ENCODE measurements at regions not wholly inside any gene's neighbourhood (a gene's known extent, or its start where the extent isn't known, plus 50 kb on each side); places are given as distances from the start of the nearest gene placed in this dataset.

GRCh38 chr5:152704286-152704685 is 299.2 kb upstream of the NMUR2 start:
- Histone ChIP-seq H2BK120ac (replicated peaks; ENCODE audit: low read depth, low read length) (no peak overlapping the region), H4K91ac (replicated peaks; ENCODE audit: insufficient read length, low read length) (no peak overlapping the region), H3K4ac (replicated peaks; ENCODE audit: insufficient read length, low read depth, low read length) (no peak overlapping the region), H3K79me2 (ENCODE audit: control insufficient read depth in 1 of 2, insufficient read depth in 2 of 2, low read length in 2 of 2) (no peaks in the 10 kb centered on the region), H2BK15ac (ENCODE audit: low read length) (no peak overlapping the region), H3K9me3 (ENCODE audit: insufficient read depth in 2 of 2, low read depth in 1 of 2, low read length in 1 of 2) (peaks cover 3 to 4% of the 10 kb centered on the region in 2 experiments; a peak in 2 of 4 replicates), H3K36me3 (ENCODE audit: control insufficient read depth in 2 of 4, insufficient read depth in 4 of 4, low read length in 3 of 4) (no peaks in the 10 kb centered on the region), H2BK5ac (ENCODE audit: low read depth, low read length) (no peak overlapping the region), H3K79me1 (ENCODE audit: low read depth, low read length) (no peaks in the 10 kb centered on the region), H3K18ac (ENCODE audit: extremely low read depth, low read length) (no peak overlapping the region), H3K27me3 (replicated peaks in 1 of 4; ENCODE audit: control insufficient read depth in 3 of 4, extremely low read depth in 1 of 4, insufficient read depth in 3 of 4, low read length in 3 of 4) (peaks cover 0 to 1% (median 0%) of the 10 kb centered on the region in 4 experiments; a peak in 1 of 7 replicates), H2AK5ac (ENCODE audit: low read depth, low read length) (no peak overlapping the region), H3K9ac (replicated peaks in 1 of 4; ENCODE audit: extremely low read depth in 1 of 4, low read depth in 3 of 4, low read length in 3 of 4) (no peak overlapping the region), H3K27ac (ENCODE audit: low read depth, low read length) (no peak overlapping the region), H3K4me2 (ENCODE audit: insufficient read depth in 1 of 2, low read depth in 2 of 2, low read length in 2 of 2) (no peak overlapping the region), H2BK12ac (ENCODE audit: low read depth, low read length) (no peak overlapping the region), H4K8ac (ENCODE audit: extremely low read depth, insufficient read depth, low read length) (no peak overlapping the region), H3K23me2 (ENCODE audit: low read depth, low read length) (no peaks in the 10 kb centered on the region), H3K14ac (ENCODE audit: insufficient read length) (no peak overlapping the region), H2AFZ (ENCODE audit: low read length) (no peak overlapping the region), H3K23ac (ENCODE audit: insufficient read length) (no peak overlapping the region), H3K4me3 (ENCODE audit: extremely low read depth in 1 of 4, insufficient read depth in 2 of 4, low read depth in 3 of 4, low read length in 4 of 4) (no peak overlapping the region), H3K4me1 (replicated peaks in 1 of 4; ENCODE audit: control insufficient read depth in 3 of 4, insufficient read depth in 4 of 4, low read length in 3 of 4) (no peaks in the 10 kb centered on the region), H4K20me1 (replicated peaks in 1 of 2; ENCODE audit: control insufficient read depth in 1 of 2, insufficient read depth in 2 of 2, low read length in 2 of 2) (no peaks in the 10 kb centered on the region), H3K56ac (replicated peaks; ENCODE audit: insufficient read length, low read depth, low read length) (no peak overlapping the region), H4K5ac (ENCODE audit: insufficient read length, low read depth, low read length) (no peak overlapping the region), H2BK20ac (ENCODE audit: low read length) (no peak overlapping the region)
- ChIA-PET POLR2A (ENCODE audit: partially characterized antibody) (no interaction called here), CTCF (ENCODE audit: partially characterized antibody) (interaction anchor here (0.6 kb wide), 1 partner anchor 178 kb away, joined by 3 read pairs; no protein-coding TSS in a partner anchor)
- WGBS, 2 experiments (ENCODE audit: extremely low coverage in 1 of 2, insufficient coverage in 1 of 2, insufficient read length in 1 of 2, insufficient replicate concordance in 2 of 2, low coverage in 1 of 2, low lambda C conversion rate in 2 of 2, missing lambda C conversion rate in 1 of 2), result 100% methylated on average over 1 of the region's 1 CpG; no CpG with 5 or more reads in 1 of the 2 experiments
- DNase-seq (ENCODE audit: low read depth in 1 of 2, low spot score in 2 of 2) (no peak), FAIRE-seq (no peak)
- TF ChIP-seq RAD21 (IDR thresholded peaks at IDR 0.05 in 1 of 2, conservative IDR thresholded peaks at IDR 0.05 in 1 of 2; ENCODE audit: low read depth in 2 of 2, low read length in 2 of 2), result no peak
- no peak for TF ChIP-seq GTF2F1 (IDR thresholded peaks at IDR 0.05; ENCODE audit: borderline replicate concordance, low read depth, low read length)
- TF ChIP-seq MAFK (IDR thresholded peaks at IDR 0.05; ENCODE audit: low read depth, low read length), result peak; percentile 62; the same call in 1 of the 2 replicates
- no peak for TF ChIP-seq BRCA1 (IDR thresholded peaks at IDR 0.05; ENCODE audit: low read depth, low read length)
- no peak for TF ChIP-seq ZNF274 (IDR thresholded peaks at IDR 0.05; ENCODE audit: borderline replicate concordance, extremely low read depth, low read length)
- no peak for TF ChIP-seq SP2 (IDR thresholded peaks at IDR 0.05; ENCODE audit: low read length)
- TF ChIP-seq CEBPB (IDR thresholded peaks at IDR 0.05; ENCODE audit: low read depth, low read length), result no peak
- no peak for TF ChIP-seq CBX5 (IDR thresholded peaks at IDR 0.05; ENCODE audit: low read depth, low read length)
- TF ChIP-seq FOSL1 (IDR thresholded peaks at IDR 0.05; ENCODE audit: insufficient read depth, low read depth, low read length), result no peak
